ENCODE measurements at regions not wholly inside any gene's neighbourhood (a gene's known extent, or its start where the extent isn't known, plus 50 kb on each side); places are given as distances from the start of the nearest gene placed in this dataset.

GRCh38 chr4:145279122-145279960 lies 99.0 kb upstream of the OTUD4 start:
- Histone ChIP-seq H3K4me2 (ENCODE audit: low read length) (peak overlapping the region; percentile 44), H3K27ac (ENCODE audit: low read length) (peak overlapping the region; percentile 82), H2AFZ (ENCODE audit: low read length) (peak overlapping the region; percentile 46), H3K27me3 (ENCODE audit: low read length) (no peaks in the 10 kb centered on the region), H3K9me2 (replicated peaks; ENCODE audit: low read length) (no peaks in the 10 kb centered on the region), H3K79me2 (ENCODE audit: low read length) (no peaks in the 10 kb centered on the region), H3K4me3 (ENCODE audit: low read length) (no peak overlapping the region; the same call in 1 of the 2 replicates), H3K4me1 (ENCODE audit: insufficient read depth, low read length) (peaks cover 24% of the 10 kb centered on the region), H3F3A (ENCODE audit: low read length, unreplicated experiment) (no peaks in the 10 kb centered on the region), H3K36me3 (ENCODE audit: low read depth, low read length) (no peaks in the 10 kb centered on the region), H3K9ac (ENCODE audit: low read length) (peak overlapping the region; percentile 56), H3K9me3 (ENCODE audit: low read length) (no peaks in the 10 kb centered on the region), H4K20me1 (ENCODE audit: low read length) (no peaks in the 10 kb centered on the region)
- no TSS peak for BruUV-seq (replicated peaks)
- DNase-seq: peak; percentile 77
- ATAC-seq: peak; percentile 84
- TF ChIP-seq EZH2 (IDR thresholded peaks at IDR 0.05; ENCODE audit: low read length, unreplicated experiment): no peak
- no peak for TF ChIP-seq EZH2phosphoT487 (IDR thresholded peaks at IDR 0.05; ENCODE audit: borderline replicate concordance, low read length)
- no peak for TF ChIP-seq CTCF (conservative IDR thresholded peaks at IDR 0.05; ENCODE audit: low read depth, low read length)
- intact Hi-C loops (cut with micrococcal nuclease): loop anchor here (2.0 kb wide), 1 partner anchor 201 kb away; the partner anchor contains the start of gene SMAD1
- ChIA-PET POLR2A (ENCODE audit: unreplicated experiment) (no interaction called here), CTCF (no interaction called here)

GRCh38 chr4:145278341-145279121 lies 98.1 kb upstream of the OTUD4 start:
- Histone ChIP-seq H2AFZ (ENCODE audit: low read length) (peak overlapping the region; percentile 46), H3K27ac (ENCODE audit: low read length) (peak overlapping the region; percentile 82), H3K9me3 (ENCODE audit: low read length) (peaks cover 6% of the 10 kb centered on the region; the same call in 1 of the 2 replicates), H3K36me3 (ENCODE audit: low read depth, low read length) (no peaks in the 10 kb centered on the region), H3K4me3 (ENCODE audit: low read length) (no peak overlapping the region; the same call in 1 of the 2 replicates), H3K79me2 (ENCODE audit: low read length) (no peaks in the 10 kb centered on the region), H3K9ac (ENCODE audit: low read length) (peak overlapping the region; percentile 56), H3K9me2 (replicated peaks; ENCODE audit: low read length) (no peaks in the 10 kb centered on the region), H3F3A (ENCODE audit: low read length, unreplicated experiment) (no peaks in the 10 kb centered on the region), H3K4me1 (ENCODE audit: insufficient read depth, low read length) (peaks cover 24% of the 10 kb centered on the region), H3K27me3 (ENCODE audit: low read length) (no peaks in the 10 kb centered on the region), H4K20me1 (ENCODE audit: low read length) (no peaks in the 10 kb centered on the region), H3K4me2 (ENCODE audit: low read length) (peak overlapping the region; percentile 44)
- no TSS peak for BruUV-seq (replicated peaks)
- POLR2A ChIA-PET (ENCODE audit: unreplicated experiment): no interaction called here
- no peak for TF ChIP-seq CTCF (conservative IDR thresholded peaks at IDR 0.05; ENCODE audit: low read depth, low read length)
- TF ChIP-seq EZH2 (IDR thresholded peaks at IDR 0.05; ENCODE audit: low read length, unreplicated experiment): no peak
- no peak for TF ChIP-seq EZH2phosphoT487 (IDR thresholded peaks at IDR 0.05; ENCODE audit: borderline replicate concordance, low read length)
- ATAC-seq: peak; percentile 65
- CTCF ChIA-PET: no interaction called here
- intact Hi-C loops (cut with micrococcal nuclease): loop anchor here (2.0 kb wide), 1 partner anchor 202 kb away; the partner anchor contains the start of gene SMAD1
- peak; percentile 60 for DNase-seq

Data from PC-3 (cell line).